ENCODE measurements at regions not wholly inside any gene's neighbourhood (a gene's known extent, or its start where the extent isn't known, plus 50 kb on each side); places are given as distances from the start of the nearest gene placed in this dataset.
"Not testable (repeated sequence)": the region's sequence is repeated elsewhere in the genome, so short reads cannot be mapped to it uniquely, and the experiment has no call there.

- DNase-seq (ENCODE audit: low spot score): no peak
Observed at GRCh38 chr13:81318231-81319019, 977.5 kb upstream of the SPRY2 start.

- no peak for DNase-seq (ENCODE audit: low spot score)
Observed at GRCh38 chr13:81314461-81314860, 973.5 kb upstream of the SPRY2 start.

- DNase-seq (ENCODE audit: low spot score): no peak
Observed at GRCh38 chr13:81305928-81306327, 965.0 kb upstream of the SPRY2 start.

- no peak for DNase-seq (ENCODE audit: low spot score)
Observed at GRCh38 chr13:81304121-81304659, 963.3 kb upstream of the SPRY2 start.

- no peak for DNase-seq (ENCODE audit: low spot score)
Observed at GRCh38 chr13:81302677-81303076, 961.8 kb upstream of the SPRY2 start.

- DNase-seq (ENCODE audit: low spot score): no peak
Observed at GRCh38 chr13:81302125-81302524, 961.2 kb upstream of the SPRY2 start.

- no peak for DNase-seq (ENCODE audit: low spot score)
Observed at GRCh38 chr13:81295177-81295576, 954.3 kb upstream of the SPRY2 start.

GRCh38 chr13:81293594-81294164 lies 952.8 kb upstream of the SPRY2 start:
- no peak for DNase-seq (ENCODE audit: low spot score)

- no peak for DNase-seq (ENCODE audit: low spot score)
Observed at GRCh38 chr13:81283561-81283960, 942.6 kb upstream of the SPRY2 start.

GRCh38 chr13:81283062-81283461 lies 942.1 kb upstream of the SPRY2 start:
- DNase-seq (ENCODE audit: low spot score): no peak

GRCh38 chr13:81275666-81276258 lies 934.8 kb upstream of the SPRY2 start:
- no peak for DNase-seq (ENCODE audit: low spot score)

GRCh38 chr13:81247711-81248110 lies 906.8 kb upstream of the SPRY2 start:
- no peak for DNase-seq (ENCODE audit: low spot score)

- DNase-seq (ENCODE audit: low spot score): no peak
Observed at GRCh38 chr13:81246556-81246955, 905.6 kb upstream of the SPRY2 start.

- no peak for DNase-seq (ENCODE audit: low spot score)
Observed at GRCh38 chr13:81244011-81244410, 903.1 kb upstream of the SPRY2 start.

- DNase-seq (ENCODE audit: low spot score): no peak
Observed at GRCh38 chr13:81230386-81230785, 889.5 kb upstream of the SPRY2 start.

- DNase-seq (ENCODE audit: low spot score): not testable (repeated sequence)
Observed at GRCh38 chr13:81226830-81227229, 885.9 kb upstream of the SPRY2 start.

- no peak for DNase-seq (ENCODE audit: low spot score)
Observed at GRCh38 chr13:81224209-81224833, 883.4 kb upstream of the SPRY2 start.

- no peak for DNase-seq (ENCODE audit: low spot score)
Observed at GRCh38 chr13:81223778-81224177, 882.9 kb upstream of the SPRY2 start.

GRCh38 chr13:81211713-81212112 lies 870.8 kb upstream of the SPRY2 start:
- no peak for DNase-seq (ENCODE audit: low spot score)

GRCh38 chr13:81207636-81208035 lies 866.7 kb upstream of the SPRY2 start:
- DNase-seq (ENCODE audit: low spot score): no peak

- DNase-seq (ENCODE audit: low spot score): no peak
Observed at GRCh38 chr13:81207231-81207630, 866.3 kb upstream of the SPRY2 start.

- no peak for DNase-seq (ENCODE audit: low spot score)
Observed at GRCh38 chr13:81203783-81204182, 862.9 kb upstream of the SPRY2 start.
